HCEC 1CT (cell line): ENCODE measurements at regions not wholly inside any gene's neighbourhood (a gene's known extent, or its start where the extent isn't known, plus 50 kb on each side); places are given as distances from the start of the nearest gene placed in this dataset.

Source experiments
- DNase-seq: peaks from one replicate; pipeline ENCODE4 v3.0.0-alpha.2; 2017

DNA sequence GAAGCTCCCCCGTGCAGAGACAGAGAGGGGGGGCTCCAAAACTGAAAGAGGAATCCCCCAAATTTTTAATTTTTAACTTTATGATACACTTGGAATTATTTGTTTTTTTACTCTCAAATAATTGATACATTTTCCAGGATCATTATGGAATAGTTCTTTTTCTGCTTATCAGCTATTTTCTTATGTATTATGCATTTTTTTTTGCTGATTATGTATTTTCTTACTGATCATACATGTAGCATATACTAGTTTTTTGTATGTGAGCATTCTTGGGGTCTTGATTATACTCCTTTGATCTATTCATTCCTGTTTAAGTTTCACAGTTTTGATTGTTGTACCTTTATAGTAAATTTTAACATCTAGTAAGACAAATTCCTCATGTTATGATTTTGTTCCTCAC, 55.5 kb upstream of the LDHB start:
- no peak for DNase-seq

DNA sequence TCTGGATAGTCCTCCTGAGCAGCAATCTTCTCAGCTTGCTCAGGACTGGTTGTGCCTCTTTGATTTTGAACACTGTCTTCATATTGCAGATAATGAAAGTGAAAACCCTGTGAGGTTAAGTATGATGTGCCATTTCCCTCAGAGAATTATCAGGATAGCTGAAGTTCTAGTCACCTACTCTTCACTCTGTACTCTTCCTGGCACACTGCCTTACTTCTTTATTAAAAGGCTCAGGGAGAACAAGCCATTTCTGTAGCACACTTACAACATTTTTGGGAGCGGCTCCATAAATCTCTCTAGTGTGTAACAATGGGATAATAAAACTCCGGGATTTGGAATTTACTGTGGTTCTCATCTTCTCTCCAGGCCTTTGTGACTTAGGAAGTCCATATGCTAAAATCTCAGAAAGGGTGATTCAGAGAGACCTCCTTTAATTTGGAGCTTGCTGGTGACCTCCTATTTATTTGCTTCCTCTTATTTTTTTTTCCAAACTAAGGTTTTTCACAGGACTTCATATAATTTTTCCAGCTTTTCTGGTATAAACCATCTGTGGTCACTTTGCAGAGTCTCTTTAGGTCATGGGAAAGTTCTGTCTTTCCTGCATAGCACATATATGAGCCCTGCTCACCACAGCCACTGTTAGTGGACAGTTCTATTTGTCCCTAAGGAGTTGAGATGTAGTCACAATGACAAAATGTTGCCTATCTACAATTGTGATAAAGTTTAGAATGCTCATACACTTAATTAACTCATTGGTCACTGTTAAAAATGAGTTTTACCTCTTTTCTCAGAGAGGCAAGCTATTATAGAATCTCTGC, 53.5 kb upstream of the LDHB start:
- peak; percentile 24 for DNase-seq
